Endodermal cell (in vitro differentiated cells): ENCODE measurements at regions not wholly inside any gene's neighbourhood (a gene's known extent, or its start where the extent isn't known, plus 50 kb on each side); places are given as distances from the start of the nearest gene placed in this dataset.
A peak's percentile ranks its signal among the peaks of the same experiment; 100 is the strongest.

Experiments used
- DNase-seq: peaks from one replicate; pipeline ENCODE4 v3.0.0-alpha.2; 2017
- H3K27ac ChIP-seq: 2 replicates; pipeline ENCODE4 v1.5.1; 2013; ENCODE audit warnings: mild to moderate bottlenecking, low read depth, low read length, moderate library complexity
- H3K27me3 ChIP-seq: 2 replicates; pipeline ENCODE4 v1.6.1; 2013; ENCODE audit warnings: mild to moderate bottlenecking, low read length, moderate library complexity; ENCODE audit not compliant: insufficient read depth, control insufficient read depth, poor library complexity, severe bottlenecking
- H3K36me3 ChIP-seq: 2 replicates; pipeline ENCODE4 v1.7.0; 2013; ENCODE audit warnings: mild to moderate bottlenecking, low read length, moderate library complexity; ENCODE audit not compliant: control insufficient read depth, insufficient read depth
- H3K4me1 ChIP-seq: one replicate; pipeline ENCODE4 v1.7.0; 2013; ENCODE audit warnings: low read length; ENCODE audit not compliant: control insufficient read depth, insufficient read depth
- H3K4me3 ChIP-seq: 2 replicates; pipeline ENCODE4 v1.5.1; 2013; ENCODE audit warnings: mild to moderate bottlenecking, low read length, moderate library complexity
- H3K9ac ChIP-seq: 2 replicates; pipeline ENCODE4 v1.6.1; 2013; ENCODE audit warnings: mild to moderate bottlenecking, low read length, moderate library complexity; ENCODE audit not compliant: poor library complexity, severe bottlenecking; ENCODE audit errors: extremely low read depth
- H3K9me3 ChIP-seq: 2 replicates; pipeline ENCODE4 v1.6.1; 2013; ENCODE audit warnings: mild to moderate bottlenecking, low read length, moderate library complexity; ENCODE audit not compliant: control insufficient read depth
- H3K27ac Mint-ChIP-seq: 2 replicates; pipeline ENCODE4 v1.8.0; 2020; ENCODE audit warnings: mixed read lengths
- H3K27me3 Mint-ChIP-seq: 2 replicates; pipeline ENCODE4 v1.8.0; 2021; ENCODE audit warnings: mild to moderate bottlenecking, mixed read lengths; ENCODE audit not compliant: insufficient read depth
- H3K36me3 Mint-ChIP-seq: 2 replicates; pipeline ENCODE4 v1.8.0; 2020; ENCODE audit warnings: low read depth, mixed read lengths
- H3K4me1 Mint-ChIP-seq: 2 replicates; pipeline ENCODE4 v1.8.0; 2020; ENCODE audit warnings: mixed read lengths
- H3K4me3 Mint-ChIP-seq: 2 replicates; pipeline ENCODE4 v1.8.0; 2020; ENCODE audit warnings: mild to moderate bottlenecking, moderate library complexity, mixed read lengths
- H3K9me3 Mint-ChIP-seq: 2 replicates; pipeline ENCODE4 v1.8.0; 2020; ENCODE audit warnings: mild to moderate bottlenecking, mixed read lengths
- WGBS, 2 experiments: methylation state at CpG; one replicate each; pipeline versions ENCODE4 v1.1.5 to v1.1.7; 2013; ENCODE audit warnings: missing lambda C conversion rate in 2 of 2, mixed read lengths in 1 of 2; ENCODE audit not compliant: insufficient coverage in 1 of 2, insufficient read length in 1 of 2; 5-methylcytosine and 5-hydroxymethylcytosine counted together
- TF ChIP-seq, protein P1 (sequence below): fragments of 200-600 bp; sonication (generic); conservative IDR thresholded peaks from 2 replicates; pipeline ENCODE4 v1.5.0; 2021; ENCODE audit warnings: antibody characterized with exemption, mild to moderate bottlenecking

DNA sequence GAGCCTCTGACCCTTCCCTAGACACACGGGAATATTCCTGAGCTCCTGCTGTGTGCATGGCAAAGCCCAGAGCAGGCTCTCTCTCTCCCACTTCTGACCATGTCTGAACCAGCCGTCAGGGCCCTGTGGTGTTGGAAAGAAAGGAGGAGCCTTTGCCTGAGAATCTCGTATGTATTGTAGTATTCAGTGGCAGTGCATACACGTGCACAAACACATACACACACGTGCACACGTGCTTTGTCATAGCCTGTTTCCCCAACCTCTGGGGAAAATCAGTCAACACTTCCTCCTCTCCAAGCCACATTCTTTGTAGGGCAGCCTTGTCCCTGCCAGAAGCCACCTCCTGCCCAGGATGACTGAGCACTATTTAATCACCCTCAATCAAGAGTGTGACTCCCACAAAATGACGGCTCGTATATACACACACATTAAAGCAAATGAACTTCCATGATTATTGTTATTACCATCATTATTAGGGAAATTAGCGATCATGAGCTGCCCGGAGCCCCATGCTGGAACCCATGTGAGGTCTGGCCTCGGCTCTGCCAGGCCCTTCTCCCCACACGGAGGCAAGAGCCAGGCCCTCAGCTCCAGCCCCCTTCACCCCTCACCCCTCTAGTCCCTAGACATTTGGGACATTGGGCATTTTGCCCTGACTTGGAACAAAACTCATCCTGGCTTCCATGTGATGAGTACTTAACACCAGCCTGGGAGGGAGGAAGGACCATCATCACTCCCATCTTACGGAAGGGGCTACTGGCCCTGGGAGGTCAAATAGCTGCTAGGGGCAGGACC, 331.9 kb downstream of the NPHP4 start:
- Histone ChIP-seq H3K27me3 (no peaks in the 10 kb centered on the region), H3K36me3 (no peaks in the 10 kb centered on the region), H3K4me3 (no peak overlapping the region), H3K27ac (no peak overlapping the region), H3K9ac (no peak overlapping the region), H3K9me3 (no peaks in the 10 kb centered on the region), H3K4me1 (no peaks in the 10 kb centered on the region)
- Mint-ChIP-seq H3K27ac (peak overlapping the region; percentile 64), H3K9me3 (no peaks in the 10 kb centered on the region), H3K4me1 (no peaks in the 10 kb centered on the region), H3K4me3 (no peak overlapping the region), H3K36me3 (no peaks in the 10 kb centered on the region), H3K27me3 (peaks cover 7% of the 10 kb centered on the region)
- DNase-seq = peak; percentile 37
- TF ChIP-seq, protein P1, sequence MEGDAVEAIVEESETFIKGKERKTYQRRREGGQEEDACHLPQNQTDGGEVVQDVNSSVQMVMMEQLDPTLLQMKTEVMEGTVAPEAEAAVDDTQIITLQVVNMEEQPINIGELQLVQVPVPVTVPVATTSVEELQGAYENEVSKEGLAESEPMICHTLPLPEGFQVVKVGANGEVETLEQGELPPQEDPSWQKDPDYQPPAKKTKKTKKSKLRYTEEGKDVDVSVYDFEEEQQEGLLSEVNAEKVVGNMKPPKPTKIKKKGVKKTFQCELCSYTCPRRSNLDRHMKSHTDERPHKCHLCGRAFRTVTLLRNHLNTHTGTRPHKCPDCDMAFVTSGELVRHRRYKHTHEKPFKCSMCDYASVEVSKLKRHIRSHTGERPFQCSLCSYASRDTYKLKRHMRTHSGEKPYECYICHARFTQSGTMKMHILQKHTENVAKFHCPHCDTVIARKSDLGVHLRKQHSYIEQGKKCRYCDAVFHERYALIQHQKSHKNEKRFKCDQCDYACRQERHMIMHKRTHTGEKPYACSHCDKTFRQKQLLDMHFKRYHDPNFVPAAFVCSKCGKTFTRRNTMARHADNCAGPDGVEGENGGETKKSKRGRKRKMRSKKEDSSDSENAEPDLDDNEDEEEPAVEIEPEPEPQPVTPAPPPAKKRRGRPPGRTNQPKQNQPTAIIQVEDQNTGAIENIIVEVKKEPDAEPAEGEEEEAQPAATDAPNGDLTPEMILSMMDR = no peak
- WGBS, 2 experiments = 69 to 80% methylated on average over 5 to 13 of the region's 13 CpGs

DNA sequence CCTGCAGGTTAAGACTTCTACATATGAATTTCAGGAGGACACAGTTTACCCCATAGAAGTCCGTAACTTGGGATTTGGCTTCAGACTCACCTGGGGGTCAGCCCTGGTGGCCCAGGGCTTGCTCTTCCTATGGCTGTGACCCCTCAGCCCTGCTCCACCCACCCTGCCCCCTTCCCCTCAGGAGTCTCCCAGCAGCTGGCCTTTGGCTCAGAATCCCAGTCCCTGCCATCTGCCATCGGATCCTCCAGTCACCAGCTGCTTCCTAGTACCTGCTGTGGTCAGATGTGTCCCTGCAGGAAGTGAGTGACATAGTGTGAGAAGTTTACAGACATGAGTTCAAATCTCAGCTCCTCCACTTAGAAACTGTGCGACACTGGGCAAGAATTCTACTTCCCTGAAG, 332.6 kb downstream of the NPHP4 start:
- 93% methylated on average over 3 of the region's 3 CpGs for WGBS, 2 experiments

DNA sequence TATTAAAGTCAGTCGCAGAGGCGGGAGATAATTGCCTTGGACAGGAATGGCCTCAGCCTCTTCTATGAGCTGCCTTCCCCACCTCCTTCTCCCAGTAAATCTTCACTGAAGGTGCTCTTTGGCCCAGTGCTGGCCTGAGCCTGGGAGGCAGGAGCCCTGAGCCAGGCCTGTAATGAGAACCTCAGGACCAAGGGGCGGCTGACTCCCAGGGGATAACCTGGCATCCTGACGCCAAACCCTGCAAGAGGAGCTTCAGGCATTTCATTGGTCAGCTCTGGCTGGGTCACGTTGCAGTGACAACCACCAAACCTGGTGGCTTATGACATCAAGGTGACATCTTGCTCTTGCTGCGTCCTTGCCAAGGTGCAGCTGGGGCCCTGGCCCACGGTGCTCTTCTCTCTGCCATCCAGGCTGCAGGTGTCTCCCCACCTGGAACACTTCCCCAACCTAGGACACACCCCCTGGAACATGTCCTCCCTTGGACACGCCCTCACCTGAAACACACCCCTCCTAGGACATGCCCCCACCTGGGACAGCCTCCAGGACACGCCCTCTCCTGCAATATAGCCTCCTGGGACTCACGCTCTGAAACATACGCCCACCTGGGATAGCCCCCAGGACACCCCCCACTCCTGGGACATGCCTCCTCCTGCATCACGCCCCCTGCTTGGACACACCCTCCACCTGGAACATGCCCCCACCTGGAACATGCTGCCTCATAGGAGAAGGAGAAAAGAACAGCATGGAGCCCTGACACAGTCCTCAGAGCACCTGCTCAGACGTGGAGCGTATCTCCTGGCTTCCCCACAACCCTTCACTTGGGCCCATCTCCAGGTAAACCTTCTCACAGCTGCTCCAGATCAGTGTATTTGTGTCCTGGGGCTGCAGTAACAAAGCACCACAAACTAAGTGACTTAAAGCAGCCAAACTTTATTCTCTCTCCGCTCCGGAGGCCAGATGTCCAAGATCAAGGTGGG, 333.6 kb downstream of the NPHP4 start:
- TF ChIP-seq, protein P1 = no peak
- Histone ChIP-seq H3K27me3 (no peaks in the 10 kb centered on the region), H3K9me3 (no peaks in the 10 kb centered on the region), H3K27ac (no peak overlapping the region), H3K4me3 (no peak overlapping the region), H3K4me1 (no peaks in the 10 kb centered on the region), H3K9ac (no peak overlapping the region), H3K36me3 (no peaks in the 10 kb centered on the region)
- no peak overlapping the region for H3K4me3 Mint-ChIP-seq
- no peak overlapping the region for H3K27ac Mint-ChIP-seq
- DNase-seq = peak; percentile 55
- no peaks in the 10 kb centered on the region for H3K4me1 Mint-ChIP-seq
- WGBS, 2 experiments = 87 to 89% methylated on average over 9 to 16 of the region's 16 CpGs
- no peaks in the 10 kb centered on the region for H3K36me3 Mint-ChIP-seq
- H3K9me3 Mint-ChIP-seq = peaks cover 2% of the 10 kb centered on the region
- peaks cover 9% of the 10 kb centered on the region for H3K27me3 Mint-ChIP-seq

More for the DNA sequence above, 332.6 kb downstream of the NPHP4 start:
- H3K36me3 Mint-ChIP-seq = no peaks in the 10 kb centered on the region
- no peak overlapping the region for H3K4me3 ChIP-seq
- H3K27ac ChIP-seq = no peak overlapping the region
- H3K4me1 Mint-ChIP-seq = no peaks in the 10 kb centered on the region
- DNase-seq = peak; percentile 31
- H3K9me3 Mint-ChIP-seq = no peaks in the 10 kb centered on the region
- no peaks in the 10 kb centered on the region for H3K36me3 ChIP-seq
- H3K9me3 ChIP-seq = no peaks in the 10 kb centered on the region
- H3K4me1 ChIP-seq = no peaks in the 10 kb centered on the region
- H3K9ac ChIP-seq = no peak overlapping the region
- H3K4me3 Mint-ChIP-seq = no peak overlapping the region
- no peak overlapping the region for H3K27ac Mint-ChIP-seq
- H3K27me3 Mint-ChIP-seq = peaks cover 7% of the 10 kb centered on the region
- no peaks in the 10 kb centered on the region for H3K27me3 ChIP-seq
- TF ChIP-seq, protein P1 = no peak
